Hippocampal formation (tissue), 2 donors: ENCODE measurements at regions not wholly inside any gene's neighbourhood (a gene's known extent, or its start where the extent isn't known, plus 50 kb on each side); places are given as distances from the start of the nearest gene placed in this dataset.

Experiments used
- DNase-seq, 2 donors: peaks; one replicate each; lab custom pipeline; 2025; lab: John Stamatoyannopoulos, UW

- peak in 1 of 2 donors; percentile 9 for DNase-seq
Measured at GRCh38 chr18:46411867-46412690, 244.9 kb downstream of the LOXHD1 start.

GRCh38 chr18:46412916-46413315, 244.1 kb downstream of the LOXHD1 start:
- DNase-seq, result peak in 1 of 2 donors; percentile 5

- no peak for DNase-seq
Measured at GRCh38 chr18:46413684-46414083, 243.3 kb downstream of the LOXHD1 start.

GRCh38 chr18:46414863-46415262, 242.2 kb downstream of the LOXHD1 start:
- no peak for DNase-seq

GRCh38 chr18:46415532-46416252, 241.3 kb downstream of the LOXHD1 start:
- no peak for DNase-seq

GRCh38 chr18:46416706-46417638, 240.0 kb downstream of the LOXHD1 start:
- no peak for DNase-seq

- DNase-seq, result no peak
Measured at GRCh38 chr18:46418663-46419260, 238.3 kb downstream of the LOXHD1 start.

- no peak for DNase-seq
Measured at GRCh38 chr18:46419391-46420141, 237.5 kb downstream of the LOXHD1 start.

GRCh38 chr18:46421973-46422551, 235.0 kb downstream of the LOXHD1 start:
- DNase-seq, result no peak

- DNase-seq, result no peak
Measured at GRCh38 chr18:46422552-46423055, 234.4 kb downstream of the LOXHD1 start.

GRCh38 chr18:46423226-46423805, 233.7 kb downstream of the LOXHD1 start:
- no peak for DNase-seq

- DNase-seq, result no peak
Measured at GRCh38 chr18:46424898-46425297, 232.1 kb downstream of the LOXHD1 start.

- DNase-seq, result no peak
Measured at GRCh38 chr18:46425511-46425910, 231.5 kb downstream of the LOXHD1 start.

GRCh38 chr18:46426021-46426678, 230.9 kb downstream of the LOXHD1 start:
- no peak for DNase-seq

GRCh38 chr18:46426679-46427047, 230.4 kb downstream of the LOXHD1 start:
- no peak for DNase-seq
